HG02588 (cell line): ENCODE measurements at regions not wholly inside any gene's neighbourhood (a gene's known extent, or its start where the extent isn't known, plus 50 kb on each side); places are given as distances from the start of the nearest gene placed in this dataset.

Source experiments
- ATAC-seq: cut with Tn5 transposase; IDR thresholded peaks from one replicate; pipeline ENCODE4 v1.9.1; 2021; ENCODE audit warnings: mild to moderate bottlenecking, moderate library complexity; ENCODE audit not compliant: unreplicated experiment

GRCh38 chr4:10180927-10181744, 64.5 kb upstream of the WDR1 start:
- peak; percentile 97 for ATAC-seq

- no peak for ATAC-seq
Measured at GRCh38 chr4:10180603-10180926, 64.0 kb upstream of the WDR1 start.

GRCh38 chr4:10179957-10180602, 63.5 kb upstream of the WDR1 start:
- no peak for ATAC-seq

GRCh38 chr4:10178763-10179162, 62.2 kb upstream of the WDR1 start:
- ATAC-seq, result no peak

- ATAC-seq, result no peak
Measured at GRCh38 chr4:10175626-10176025, 59.0 kb upstream of the WDR1 start.

GRCh38 chr4:10173754-10174749, 57.5 kb upstream of the WDR1 start:
- no peak for ATAC-seq

- no peak for ATAC-seq
Measured at GRCh38 chr4:10173037-10173753, 56.6 kb upstream of the WDR1 start.

- ATAC-seq, result no peak
Measured at GRCh38 chr4:10172278-10172921, 55.8 kb upstream of the WDR1 start.

GRCh38 chr4:10171055-10171454, 54.5 kb upstream of the WDR1 start:
- no peak for ATAC-seq

GRCh38 chr4:10169839-10170387, 53.3 kb upstream of the WDR1 start:
- ATAC-seq, result no peak

GRCh38 chr4:10168151-10168550, 51.6 kb upstream of the WDR1 start:
- ATAC-seq, result no peak

GRCh38 chr4:10167201-10167600, 50.6 kb upstream of the WDR1 start:
- no peak for ATAC-seq
